HEK293 (cell line): ENCODE measurements at regions not wholly inside any gene's neighbourhood (a gene's known extent, or its start where the extent isn't known, plus 50 kb on each side); places are given as distances from the start of the nearest gene placed in this dataset.

Experiments used
- CTCF ChIA-PET: fragments of 350-600 bp; formaldehyde crosslinking; extraction: SDS; loops from one replicate; lab custom pipeline; 2021; ENCODE audit warnings: antibody characterized with exemption; lab: Yijun Ruan, JAX
- POLR2A ChIA-PET: fragments of 300-600 bp; formaldehyde crosslinking; extraction: SDS; loops from one replicate; lab custom pipeline; 2020; ENCODE audit warnings: antibody characterized with exemption, inconsistent platforms; lab: Yijun Ruan, JAX
- H3K27ac ChIP-seq: fragments of 200-500 bp; sonication (Bioruptor generic); 2 replicates; pipeline ENCODE4 v1.5.1; 2014; ENCODE audit warnings: low read depth, low read length, control low read depth, inconsistent platforms; ENCODE audit errors: extremely low read depth
- H3K36me3 ChIP-seq, 2 experiments: fragments of 200-500 bp in 1 of 2; sonication (Bioruptor generic) in 1 of 2; 1 replicate in 1 of 2; 2 replicates in 1 of 2; pipeline ENCODE4 v1.5.1; 2014 to 2017; ENCODE audit warnings: inconsistent platforms in 2 of 2, low read length in 2 of 2; ENCODE audit not compliant: control insufficient read depth in 2 of 2, insufficient read depth in 1 of 2
- H3K4me1 ChIP-seq: fragments of 200-500 bp; sonication (Bioruptor generic); 2 replicates; pipeline ENCODE4 v1.5.1; 2014; ENCODE audit warnings: mild to moderate bottlenecking, low read length, inconsistent platforms; ENCODE audit not compliant: control insufficient read depth, insufficient read depth
- H3K4me3 ChIP-seq: 2 replicates; pipeline ENCODE4 v1.5.1; 2011; ENCODE audit warnings: low read depth, mild to moderate bottlenecking, control low read depth, low read length, moderate library complexity
- H3K9me3 ChIP-seq: fragments of 200-500 bp; sonication (Bioruptor generic); 2 replicates; pipeline ENCODE4 v1.5.1; 2014; ENCODE audit warnings: low read depth, low read length, inconsistent platforms; ENCODE audit not compliant: control insufficient read depth, insufficient read depth
- EGR2 ChIP-seq: fragments of 450-650 bp; formaldehyde crosslinking; IDR thresholded peaks from 2 replicates; pipeline ENCODE4 v1.5.1; 2016; ENCODE audit warnings: low read depth, missing biosample characterization, missing genetic modification characterization
- GLIS1 ChIP-seq: fragments of 450-650 bp; formaldehyde crosslinking; IDR thresholded peaks from 2 replicates; pipeline ENCODE4 v1.5.1; 2016; ENCODE audit warnings: missing biosample characterization, missing genetic modification characterization
- OSR2 ChIP-seq: fragments of 450-650 bp; formaldehyde crosslinking; IDR thresholded peaks from 2 replicates; pipeline ENCODE4 v1.5.1; 2016; ENCODE audit warnings: missing biosample characterization, missing genetic modification characterization
- SP2 ChIP-seq: fragments of 450-650 bp; formaldehyde crosslinking; IDR thresholded peaks from 2 replicates; pipeline ENCODE4 v1.5.1; 2016; ENCODE audit warnings: missing biosample characterization, missing genetic modification characterization
- SP7 ChIP-seq: fragments of 450-650 bp; formaldehyde crosslinking; IDR thresholded peaks from 2 replicates; pipeline ENCODE4 v1.5.1; 2016; ENCODE audit warnings: missing biosample characterization, missing genetic modification characterization
- ZBTB17 ChIP-seq: fragments of 450-650 bp; formaldehyde crosslinking; IDR thresholded peaks from 2 replicates; pipeline ENCODE4 v1.5.1; 2016; ENCODE audit warnings: missing biosample characterization, missing genetic modification characterization
- ZBTB20 ChIP-seq: fragments of 450-650 bp; formaldehyde crosslinking; IDR thresholded peaks from 2 replicates; pipeline ENCODE4 v1.5.1; 2016; ENCODE audit warnings: missing biosample characterization, missing genetic modification characterization
- ZBTB21 ChIP-seq: fragments of 450-650 bp; formaldehyde crosslinking; IDR thresholded peaks from 2 replicates; pipeline ENCODE4 v1.5.1; 2017; ENCODE audit warnings: missing biosample characterization, missing genetic modification characterization
- ZFHX2 ChIP-seq: fragments of 450-650 bp; formaldehyde crosslinking; conservative IDR thresholded peaks from 2 replicates; pipeline ENCODE4 v1.5.1; 2016; ENCODE audit warnings: missing biosample characterization, missing genetic modification characterization
- ZIC2 ChIP-seq: fragments of 450-650 bp; formaldehyde crosslinking; IDR thresholded peaks from 2 replicates; pipeline ENCODE4 v1.5.1; 2016; ENCODE audit warnings: missing biosample characterization, missing genetic modification characterization
- ZNF146 ChIP-seq: fragments of 450-650 bp; formaldehyde crosslinking; IDR thresholded peaks from 2 replicates; pipeline ENCODE4 v1.5.1; 2016; ENCODE audit warnings: missing biosample characterization, missing genetic modification characterization
- ZNF302 ChIP-seq: fragments of 450-650 bp; formaldehyde crosslinking; IDR thresholded peaks from 2 replicates; pipeline ENCODE4 v1.5.1; 2016; ENCODE audit warnings: missing biosample characterization, missing genetic modification characterization, low read depth
- ZNF324 ChIP-seq: fragments of 450-650 bp; formaldehyde crosslinking; IDR thresholded peaks from 2 replicates; pipeline ENCODE4 v1.5.1; 2016; ENCODE audit warnings: missing biosample characterization, missing genetic modification characterization
- ZNF354C ChIP-seq: fragments of 450-650 bp; formaldehyde crosslinking; IDR thresholded peaks from 2 replicates; pipeline ENCODE4 v1.5.1; 2016; ENCODE audit warnings: missing biosample characterization, missing genetic modification characterization, low read depth, borderline replicate concordance
- ZNF366 ChIP-seq: fragments of 450-650 bp; formaldehyde crosslinking; conservative IDR thresholded peaks from 2 replicates; pipeline ENCODE4 v1.5.1; 2016; ENCODE audit warnings: missing biosample characterization, missing genetic modification characterization
- ZNF404 ChIP-seq: fragments of 450-650 bp; formaldehyde crosslinking; IDR thresholded peaks from 2 replicates; pipeline ENCODE4 v1.5.1; 2017; ENCODE audit warnings: missing biosample characterization, missing genetic modification characterization
- ZNF600 ChIP-seq: fragments of 450-650 bp; formaldehyde crosslinking; IDR thresholded peaks from 2 replicates; pipeline ENCODE4 v1.5.1; 2016; ENCODE audit warnings: missing biosample characterization, missing genetic modification characterization
- ZNF629 ChIP-seq: fragments of 450-650 bp; formaldehyde crosslinking; IDR thresholded peaks from 2 replicates; pipeline ENCODE4 v1.5.1; 2017; ENCODE audit warnings: missing biosample characterization, missing genetic modification characterization
- ZNF660 ChIP-seq: fragments of 450-650 bp; IDR thresholded peaks from 2 replicates; pipeline ENCODE4 v1.5.1; 2018; ENCODE audit warnings: missing biosample characterization, mild to moderate bottlenecking, missing genetic modification characterization
- TF ChIP-seq, protein P1 (sequence below): fragments of 450-650 bp; formaldehyde crosslinking; IDR thresholded peaks from 2 replicates; pipeline ENCODE4 v1.5.1; 2016; ENCODE audit warnings: missing biosample characterization, missing genetic modification characterization
- TF ChIP-seq, protein P2 (sequence below): fragments of 450-650 bp; formaldehyde crosslinking; IDR thresholded peaks from 2 replicates; pipeline ENCODE4 v1.5.1; 2016; ENCODE audit warnings: missing biosample characterization, missing genetic modification characterization
- TF ChIP-seq, protein P3 (sequence below): fragments of 450-650 bp; formaldehyde crosslinking; IDR thresholded peaks from 2 replicates; pipeline ENCODE4 v1.5.1; 2017; ENCODE audit warnings: missing biosample characterization, missing genetic modification characterization
- TF ChIP-seq, protein P4 (sequence below): fragments of 450-650 bp; formaldehyde crosslinking; IDR thresholded peaks from 2 replicates; pipeline ENCODE4 v1.5.1; 2016; ENCODE audit warnings: missing biosample characterization, missing genetic modification characterization
- TF ChIP-seq, protein P5 (sequence below): fragments of 450-650 bp; formaldehyde crosslinking; IDR thresholded peaks from 2 replicates; pipeline ENCODE4 v1.5.1; 2016; ENCODE audit warnings: missing biosample characterization, missing genetic modification characterization
- TF ChIP-seq, protein P6 (sequence below): fragments of 450-650 bp; IDR thresholded peaks from 2 replicates; pipeline ENCODE4 v1.5.1; 2018; ENCODE audit warnings: missing biosample characterization, mild to moderate bottlenecking, missing genetic modification characterization

DNA sequence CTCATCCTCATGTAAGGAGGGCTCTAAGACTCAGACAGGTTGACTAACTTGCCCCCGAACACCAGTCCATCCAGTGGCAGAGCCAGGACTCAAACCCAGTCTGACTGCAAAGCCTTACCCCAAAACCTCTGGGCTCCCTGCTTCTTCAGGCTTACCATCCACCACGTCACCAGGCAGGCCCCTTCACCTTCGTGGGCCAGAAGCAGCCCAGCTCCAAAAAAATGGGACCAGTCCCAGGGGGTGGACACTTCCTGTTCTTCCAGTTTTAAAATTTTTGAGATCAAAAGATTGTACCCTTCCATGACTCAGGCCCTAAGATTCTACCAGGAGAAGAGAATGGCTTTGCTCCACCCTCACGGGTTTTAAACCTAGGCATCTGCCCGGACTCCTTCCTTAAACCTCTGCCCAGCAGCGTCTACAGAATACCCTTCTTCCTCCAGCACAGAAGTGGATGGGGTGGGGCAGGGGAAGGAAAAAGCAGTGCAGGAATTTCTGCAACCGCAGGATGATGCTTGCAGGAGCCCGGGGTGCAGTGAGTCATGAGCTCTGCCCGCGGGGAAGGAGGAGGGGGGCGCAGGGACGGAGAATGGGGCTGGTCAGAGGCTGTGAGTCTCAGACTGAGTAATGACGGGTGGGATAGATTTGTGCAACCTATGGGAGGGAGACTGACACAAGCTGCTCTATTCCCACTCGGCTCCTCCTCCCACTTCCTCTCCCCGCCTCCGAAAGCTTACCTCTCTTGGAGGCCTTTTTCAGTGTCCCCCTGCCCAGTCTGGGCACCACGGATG is 50.4 kb upstream of the STXBP1 start:
- Histone ChIP-seq H3K4me1 (0 out of 2 replicates have a peak, but pooled peaks cover 6% of the 10 kb centered on the region), H3K4me3 (no peak overlapping the region), H3K36me3 (peaks cover 0 to 25% of the 10 kb centered on the region in 2 experiments; a peak in 1 of 3 replicates), H3K9me3 (no peaks in the 10 kb centered on the region), H3K27ac (no peak overlapping the region)
- ChIA-PET POLR2A (interaction anchor here (0.6 to 1.5 kb wide), 8 partner anchors 11 to 235 kb away, joined by 3 to 4 read pairs (median 3); partner anchors contain the start of genes LRSAM1, RPL12 and TOR2A), CTCF (interaction anchor here (0.8 to 2.5 kb wide), 6 partner anchors 18 to 173 kb away, joined by 3 to 9 read pairs (median 4); no protein-coding TSS in a partner anchor)
- TF ChIP-seq ZNF146 (no peak), ZNF600 (tag by site-specific recombination) (peak; percentile 75), SP7 (peak; percentile 86), ZBTB17 (tag by site-specific recombination) (no peak), EGR2 (peak; percentile 56; the same call in 1 of the 2 replicates), ZNF629 (peak; percentile 65), ZBTB21 (peak; percentile 37; the same call in 1 of the 2 replicates), ZNF354C (no peak), OSR2 (tag by site-specific recombination) (peak; percentile 52), GLIS1 (peak; percentile 50; the same call in 1 of the 2 replicates), ZFHX2 (tag by site-specific recombination) (peak; percentile 67), SP2 (tag by site-specific recombination) (peak; percentile 40), ZNF404 (tag by site-specific recombination) (no peak), ZBTB20 (tag by site-specific recombination) (no peak), ZNF302 (tag by site-specific recombination) (no peak), ZNF660 (tag by site-specific recombination) (peak; percentile 73; the same call in 1 of the 2 replicates), ZNF324 (tag by site-specific recombination) (0 out of 2 replicates have a peak, but pooled peaks have one; percentile 38), ZNF366 (tag by site-specific recombination) (peak; percentile 45; the same call in 1 of the 2 replicates), ZIC2 (tag by site-specific recombination) (peak; percentile 84)
- TF ChIP-seq, protein P1, sequence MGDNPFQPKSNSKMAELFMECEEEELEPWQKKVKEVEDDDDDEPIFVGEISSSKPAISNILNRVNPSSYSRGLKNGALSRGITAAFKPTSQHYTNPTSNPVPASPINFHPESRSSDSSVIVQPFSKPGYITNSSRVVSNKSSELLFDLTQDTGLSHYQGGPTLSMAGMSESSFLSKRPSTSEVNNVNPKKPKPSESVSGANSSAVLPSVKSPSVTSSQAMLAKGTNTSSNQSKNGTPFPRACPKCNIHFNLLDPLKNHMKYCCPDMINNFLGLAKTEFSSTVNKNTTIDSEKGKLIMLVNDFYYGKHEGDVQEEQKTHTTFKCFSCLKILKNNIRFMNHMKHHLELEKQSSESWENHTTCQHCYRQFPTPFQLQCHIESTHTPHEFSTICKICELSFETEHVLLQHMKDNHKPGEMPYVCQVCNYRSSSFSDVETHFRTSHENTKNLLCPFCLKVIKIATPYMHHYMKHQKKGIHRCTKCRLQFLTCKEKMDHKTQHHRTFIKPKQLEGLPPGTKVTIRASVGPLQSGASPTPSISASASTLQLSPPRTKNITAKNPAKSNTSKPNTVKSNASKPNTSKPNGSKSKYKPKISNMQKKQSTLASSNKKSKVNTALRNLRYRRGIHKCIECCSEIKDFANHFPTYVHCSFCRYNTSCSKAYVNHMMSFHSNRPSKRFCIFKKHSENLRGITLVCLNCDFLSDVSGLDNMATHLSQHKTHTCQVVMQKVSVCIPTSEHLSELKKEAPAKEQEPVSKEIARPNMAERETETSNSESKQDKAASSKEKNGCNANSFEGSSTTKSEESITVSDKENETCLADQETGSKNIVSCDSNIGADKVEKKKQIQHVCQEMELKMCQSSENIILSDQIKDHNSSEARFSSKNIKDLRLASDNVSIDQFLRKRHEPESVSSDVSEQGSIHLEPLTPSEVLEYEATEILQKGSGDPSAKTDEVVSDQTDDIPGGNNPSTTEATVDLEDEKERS (tag by site-specific recombination) = no peak
- TF ChIP-seq, protein P2, sequence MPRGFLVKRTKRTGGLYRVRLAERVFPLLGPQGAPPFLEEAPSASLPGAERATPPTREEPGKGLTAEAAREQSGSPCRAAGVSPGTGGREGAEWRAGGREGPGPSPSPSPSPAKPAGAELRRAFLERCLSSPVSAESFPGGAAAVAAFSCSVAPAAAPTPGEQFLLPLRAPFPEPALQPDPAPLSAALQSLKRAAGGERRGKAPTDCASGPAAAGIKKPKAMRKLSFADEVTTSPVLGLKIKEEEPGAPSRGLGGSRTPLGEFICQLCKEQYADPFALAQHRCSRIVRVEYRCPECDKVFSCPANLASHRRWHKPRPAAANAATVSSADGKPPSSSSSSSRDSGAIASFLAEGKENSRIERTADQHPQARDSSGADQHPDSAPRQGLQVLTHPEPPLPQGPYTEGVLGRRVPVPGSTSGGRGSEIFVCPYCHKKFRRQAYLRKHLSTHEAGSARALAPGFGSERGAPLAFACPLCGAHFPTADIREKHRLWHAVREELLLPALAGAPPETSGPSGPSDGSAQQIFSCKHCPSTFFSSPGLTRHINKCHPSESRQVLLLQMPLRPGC = peak; percentile 99
- TF ChIP-seq, protein P3, sequence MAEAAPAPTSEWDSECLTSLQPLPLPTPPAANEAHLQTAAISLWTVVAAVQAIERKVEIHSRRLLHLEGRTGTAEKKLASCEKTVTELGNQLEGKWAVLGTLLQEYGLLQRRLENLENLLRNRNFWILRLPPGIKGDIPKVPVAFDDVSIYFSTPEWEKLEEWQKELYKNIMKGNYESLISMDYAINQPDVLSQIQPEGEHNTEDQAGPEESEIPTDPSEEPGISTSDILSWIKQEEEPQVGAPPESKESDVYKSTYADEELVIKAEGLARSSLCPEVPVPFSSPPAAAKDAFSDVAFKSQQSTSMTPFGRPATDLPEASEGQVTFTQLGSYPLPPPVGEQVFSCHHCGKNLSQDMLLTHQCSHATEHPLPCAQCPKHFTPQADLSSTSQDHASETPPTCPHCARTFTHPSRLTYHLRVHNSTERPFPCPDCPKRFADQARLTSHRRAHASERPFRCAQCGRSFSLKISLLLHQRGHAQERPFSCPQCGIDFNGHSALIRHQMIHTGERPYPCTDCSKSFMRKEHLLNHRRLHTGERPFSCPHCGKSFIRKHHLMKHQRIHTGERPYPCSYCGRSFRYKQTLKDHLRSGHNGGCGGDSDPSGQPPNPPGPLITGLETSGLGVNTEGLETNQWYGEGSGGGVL (tag by site-specific recombination) = peak; percentile 59
- TF ChIP-seq, protein P4, sequence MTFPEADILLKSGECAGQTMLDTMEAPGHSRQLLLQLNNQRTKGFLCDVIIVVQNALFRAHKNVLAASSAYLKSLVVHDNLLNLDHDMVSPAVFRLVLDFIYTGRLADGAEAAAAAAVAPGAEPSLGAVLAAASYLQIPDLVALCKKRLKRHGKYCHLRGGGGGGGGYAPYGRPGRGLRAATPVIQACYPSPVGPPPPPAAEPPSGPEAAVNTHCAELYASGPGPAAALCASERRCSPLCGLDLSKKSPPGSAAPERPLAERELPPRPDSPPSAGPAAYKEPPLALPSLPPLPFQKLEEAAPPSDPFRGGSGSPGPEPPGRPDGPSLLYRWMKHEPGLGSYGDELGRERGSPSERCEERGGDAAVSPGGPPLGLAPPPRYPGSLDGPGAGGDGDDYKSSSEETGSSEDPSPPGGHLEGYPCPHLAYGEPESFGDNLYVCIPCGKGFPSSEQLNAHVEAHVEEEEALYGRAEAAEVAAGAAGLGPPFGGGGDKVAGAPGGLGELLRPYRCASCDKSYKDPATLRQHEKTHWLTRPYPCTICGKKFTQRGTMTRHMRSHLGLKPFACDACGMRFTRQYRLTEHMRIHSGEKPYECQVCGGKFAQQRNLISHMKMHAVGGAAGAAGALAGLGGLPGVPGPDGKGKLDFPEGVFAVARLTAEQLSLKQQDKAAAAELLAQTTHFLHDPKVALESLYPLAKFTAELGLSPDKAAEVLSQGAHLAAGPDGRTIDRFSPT (tag by site-specific recombination) = peak; percentile 90
- TF ChIP-seq, protein P5, sequence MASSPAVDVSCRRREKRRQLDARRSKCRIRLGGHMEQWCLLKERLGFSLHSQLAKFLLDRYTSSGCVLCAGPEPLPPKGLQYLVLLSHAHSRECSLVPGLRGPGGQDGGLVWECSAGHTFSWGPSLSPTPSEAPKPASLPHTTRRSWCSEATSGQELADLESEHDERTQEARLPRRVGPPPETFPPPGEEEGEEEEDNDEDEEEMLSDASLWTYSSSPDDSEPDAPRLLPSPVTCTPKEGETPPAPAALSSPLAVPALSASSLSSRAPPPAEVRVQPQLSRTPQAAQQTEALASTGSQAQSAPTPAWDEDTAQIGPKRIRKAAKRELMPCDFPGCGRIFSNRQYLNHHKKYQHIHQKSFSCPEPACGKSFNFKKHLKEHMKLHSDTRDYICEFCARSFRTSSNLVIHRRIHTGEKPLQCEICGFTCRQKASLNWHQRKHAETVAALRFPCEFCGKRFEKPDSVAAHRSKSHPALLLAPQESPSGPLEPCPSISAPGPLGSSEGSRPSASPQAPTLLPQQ (tag by site-specific recombination) = 0 out of 2 replicates have a peak, but pooled peaks have one; percentile 27
- TF ChIP-seq, protein P6, sequence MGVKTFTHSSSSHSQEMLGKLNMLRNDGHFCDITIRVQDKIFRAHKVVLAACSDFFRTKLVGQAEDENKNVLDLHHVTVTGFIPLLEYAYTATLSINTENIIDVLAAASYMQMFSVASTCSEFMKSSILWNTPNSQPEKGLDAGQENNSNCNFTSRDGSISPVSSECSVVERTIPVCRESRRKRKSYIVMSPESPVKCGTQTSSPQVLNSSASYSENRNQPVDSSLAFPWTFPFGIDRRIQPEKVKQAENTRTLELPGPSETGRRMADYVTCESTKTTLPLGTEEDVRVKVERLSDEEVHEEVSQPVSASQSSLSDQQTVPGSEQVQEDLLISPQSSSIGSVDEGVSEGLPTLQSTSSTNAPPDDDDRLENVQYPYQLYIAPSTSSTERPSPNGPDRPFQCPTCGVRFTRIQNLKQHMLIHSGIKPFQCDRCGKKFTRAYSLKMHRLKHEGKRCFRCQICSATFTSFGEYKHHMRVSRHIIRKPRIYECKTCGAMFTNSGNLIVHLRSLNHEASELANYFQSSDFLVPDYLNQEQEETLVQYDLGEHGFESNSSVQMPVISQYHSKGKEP (tag by site-specific recombination) = peak; percentile 97
